ENCODE measurements at regions not wholly inside any gene's neighbourhood (a gene's known extent, or its start where the extent isn't known, plus 50 kb on each side); places are given as distances from the start of the nearest gene placed in this dataset.

- Histone ChIP-seq H3K36me3 (replicated peaks in 1 of 2; ENCODE audit: control insufficient read depth in 1 of 2, insufficient read depth in 2 of 2, low read length in 1 of 2) (no peaks in the 10 kb centered on the region), H4K20me1 (ENCODE audit: insufficient read depth) (no peaks in the 10 kb centered on the region), H3K79me2 (ENCODE audit: insufficient read depth) (no peaks in the 10 kb centered on the region), H3K27me3 (ENCODE audit: insufficient read depth) (no peaks in the 10 kb centered on the region), H3K9me2 (no peaks in the 10 kb centered on the region), H3K4me3 (ENCODE audit: low read depth in 2 of 2, low read length in 1 of 2) (no peak overlapping the region), H3K9me3 (no peaks in the 10 kb centered on the region), H3K9ac (no peak overlapping the region), H3K4me1 (ENCODE audit: control insufficient read depth in 1 of 2, insufficient read depth in 2 of 2, low read depth in 1 of 2, low read length in 1 of 2) (peaks cover 0 to 16% of the 10 kb centered on the region in 2 experiments; a peak in 1 of 4 replicates), H2AFZ (ENCODE audit: low read depth) (no peak overlapping the region), H3K4me2 (no peak overlapping the region), H3K27ac (ENCODE audit: low read depth in 2 of 2, low read length in 1 of 2) (no peak overlapping the region), H3F3A (replicated peaks; ENCODE audit: insufficient read depth) (peaks cover 15% of the 10 kb centered on the region)
- CTCF ChIA-PET: interaction anchor here (0.8 to 7.6 kb wide), 4 partner anchors 8 to 527 kb away, joined by 3 to 69 read pairs (median 3); no protein-coding TSS in a partner anchor
- TF ChIP-seq GABPA (IDR thresholded peaks at IDR 0.05; ENCODE audit: low read depth) (no peak), FOSL2 (IDR thresholded peaks at IDR 0.05; ENCODE audit: borderline replicate concordance, low read depth) (peak; percentile 12; the same call in 1 of the 2 replicates)
- DNase-seq: no peak
- POLR2A ChIA-PET: no interaction called here
These were observed 218.2 kb downstream of the RAD51AP2 start for GRCh38 chr2:17299891-17300540.

- H3F3A ChIP-seq (replicated peaks; ENCODE audit: insufficient read depth): peaks cover 10% of the 10 kb centered on the region
- no peaks in the 10 kb centered on the region for H4K20me1 ChIP-seq (ENCODE audit: insufficient read depth)
- H3K9me3 ChIP-seq: no peaks in the 10 kb centered on the region
- no peaks in the 10 kb centered on the region for H3K9me2 ChIP-seq
- ChIA-PET POLR2A (no interaction called here), CTCF (interaction anchor here (1.4 to 7.6 kb wide), 4 partner anchors 10 to 525 kb away, joined by 4 to 69 read pairs (median 6); no protein-coding TSS in a partner anchor)
- H3K4me2 ChIP-seq: no peak overlapping the region
- no peaks in the 10 kb centered on the region for H3K79me2 ChIP-seq (ENCODE audit: insufficient read depth)
- peaks cover 0 to 11% of the 10 kb centered on the region in 2 experiments; a peak in 1 of 4 replicates for H3K4me1 ChIP-seq (ENCODE audit: control insufficient read depth in 1 of 2, insufficient read depth in 2 of 2, low read depth in 1 of 2, low read length in 1 of 2)
- no peak overlapping the region for H3K27ac ChIP-seq (ENCODE audit: low read depth in 2 of 2, low read length in 1 of 2)
- 28% methylated on average over 2 of the region's 2 CpGs for WGBS (ENCODE audit: low lambda C conversion rate)
- H3K9ac ChIP-seq: no peak overlapping the region
- no peaks in the 10 kb centered on the region for H3K27me3 ChIP-seq (ENCODE audit: insufficient read depth)
- no peak overlapping the region for H2AFZ ChIP-seq (ENCODE audit: low read depth)
- no peaks in the 10 kb centered on the region for H3K36me3 ChIP-seq (replicated peaks in 1 of 2; ENCODE audit: control insufficient read depth in 1 of 2, insufficient read depth in 2 of 2, low read length in 1 of 2)
- no peak overlapping the region for H3K4me3 ChIP-seq (ENCODE audit: low read depth in 2 of 2, low read length in 1 of 2)
- no peak for DNase-seq
- no peak for TF ChIP-seq JUND (IDR thresholded peaks at IDR 0.05)
- no peak for TF ChIP-seq EZH2phosphoT487 (IDR thresholded peaks at IDR 0.05; ENCODE audit: borderline replicate concordance, low read depth)
- no peak for TF ChIP-seq MXI1 (IDR thresholded peaks at IDR 0.05; ENCODE audit: low read depth, low read length)
- no peak for TF ChIP-seq MEF2A (IDR thresholded peaks at IDR 0.05; ENCODE audit: borderline replicate concordance, low read depth)
- TF ChIP-seq NFIC (IDR thresholded peaks at IDR 0.05; ENCODE audit: borderline replicate concordance): no peak
- no peak for TF ChIP-seq YY1 (IDR thresholded peaks at IDR 0.05; ENCODE audit: low read depth)
- no peak for TF ChIP-seq GABPA (IDR thresholded peaks at IDR 0.05; ENCODE audit: low read depth)
- TF ChIP-seq TCF12 (IDR thresholded peaks at IDR 0.05): no peak
- TF ChIP-seq CTCF (IDR thresholded peaks at IDR 0.05): no peak
- no peak for TF ChIP-seq MAX (IDR thresholded peaks at IDR 0.05; ENCODE audit: low read depth)
- TF ChIP-seq RXRA (IDR thresholded peaks at IDR 0.05; ENCODE audit: borderline replicate concordance, low read depth): no peak
- no peak for TF ChIP-seq FOXM1 (IDR thresholded peaks at IDR 0.05; ENCODE audit: low read depth)
- TF ChIP-seq CHD2 (IDR thresholded peaks at IDR 0.05; ENCODE audit: low read length, partially characterized antibody): no peak
- TF ChIP-seq, protein P1, sequence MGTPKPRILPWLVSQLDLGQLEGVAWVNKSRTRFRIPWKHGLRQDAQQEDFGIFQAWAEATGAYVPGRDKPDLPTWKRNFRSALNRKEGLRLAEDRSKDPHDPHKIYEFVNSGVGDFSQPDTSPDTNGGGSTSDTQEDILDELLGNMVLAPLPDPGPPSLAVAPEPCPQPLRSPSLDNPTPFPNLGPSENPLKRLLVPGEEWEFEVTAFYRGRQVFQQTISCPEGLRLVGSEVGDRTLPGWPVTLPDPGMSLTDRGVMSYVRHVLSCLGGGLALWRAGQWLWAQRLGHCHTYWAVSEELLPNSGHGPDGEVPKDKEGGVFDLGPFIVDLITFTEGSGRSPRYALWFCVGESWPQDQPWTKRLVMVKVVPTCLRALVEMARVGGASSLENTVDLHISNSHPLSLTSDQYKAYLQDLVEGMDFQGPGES (IDR thresholded peaks at IDR 0.05; ENCODE audit: low read depth, low read length): no peak
- TF ChIP-seq FOXJ3 (CRISPR knock-in tag; IDR thresholded peaks at IDR 0.05): no peak
- no peak for TF ChIP-seq PBX3 (IDR thresholded peaks at IDR 0.05)
These were observed 219.8 kb downstream of the RAD51AP2 start for GRCh38 chr2:17298453-17298852.
